Right lobe of liver (tissue), 4 donors: ENCODE measurements at regions not wholly inside any gene's neighbourhood (a gene's known extent, or its start where the extent isn't known, plus 50 kb on each side); places are given as distances from the start of the nearest gene placed in this dataset.

Experiments used
- POLR2A ChIP-seq: fragments of 450-650 bp; IDR thresholded peaks from one replicate; pipeline ENCODE4 v1.6.1; 2017; ENCODE audit warnings: antibody characterized with exemption, mild to moderate bottlenecking
- TF ChIP-seq, protein P1 (sequence below), 4 donors: fragments of 200-600 bp in 3 of 4; fragments of 450-650 bp in 1 of 4; IDR thresholded peaks; one replicate each; pipeline versions ENCODE4 v1.5.1 to v1.8.0; 2016 to 2022; ENCODE audit warnings: antibody characterized with exemption in 4 of 4, mild to moderate bottlenecking in 2 of 4
- donor health status: DM: no; HTN: no; CAD: no.
- donor health status: DM: no; HTN: no; CAD: no.
- donor health status: DM: no; HTN: yes; CAD: no.

DNA sequence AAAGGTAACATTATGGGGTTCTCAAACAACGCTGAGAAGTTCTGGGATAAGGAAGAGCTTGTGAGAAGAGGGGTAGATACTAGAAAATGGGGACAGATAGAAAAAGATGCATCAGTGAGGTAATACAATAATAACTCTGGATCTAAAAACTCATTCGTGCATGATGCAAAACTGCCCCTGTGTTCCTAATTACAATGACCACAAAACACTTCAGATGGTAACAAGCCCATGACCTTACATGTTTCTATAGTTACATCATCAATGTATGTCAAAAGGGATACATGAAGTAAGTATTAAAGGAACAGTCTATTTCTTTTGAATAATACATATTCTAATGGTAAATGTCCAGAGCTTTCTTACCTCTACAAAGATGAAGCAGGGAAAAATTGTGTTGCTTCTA lies 110.6 kb upstream of the PLPPR5 start:
- TF ChIP-seq, protein P1, sequence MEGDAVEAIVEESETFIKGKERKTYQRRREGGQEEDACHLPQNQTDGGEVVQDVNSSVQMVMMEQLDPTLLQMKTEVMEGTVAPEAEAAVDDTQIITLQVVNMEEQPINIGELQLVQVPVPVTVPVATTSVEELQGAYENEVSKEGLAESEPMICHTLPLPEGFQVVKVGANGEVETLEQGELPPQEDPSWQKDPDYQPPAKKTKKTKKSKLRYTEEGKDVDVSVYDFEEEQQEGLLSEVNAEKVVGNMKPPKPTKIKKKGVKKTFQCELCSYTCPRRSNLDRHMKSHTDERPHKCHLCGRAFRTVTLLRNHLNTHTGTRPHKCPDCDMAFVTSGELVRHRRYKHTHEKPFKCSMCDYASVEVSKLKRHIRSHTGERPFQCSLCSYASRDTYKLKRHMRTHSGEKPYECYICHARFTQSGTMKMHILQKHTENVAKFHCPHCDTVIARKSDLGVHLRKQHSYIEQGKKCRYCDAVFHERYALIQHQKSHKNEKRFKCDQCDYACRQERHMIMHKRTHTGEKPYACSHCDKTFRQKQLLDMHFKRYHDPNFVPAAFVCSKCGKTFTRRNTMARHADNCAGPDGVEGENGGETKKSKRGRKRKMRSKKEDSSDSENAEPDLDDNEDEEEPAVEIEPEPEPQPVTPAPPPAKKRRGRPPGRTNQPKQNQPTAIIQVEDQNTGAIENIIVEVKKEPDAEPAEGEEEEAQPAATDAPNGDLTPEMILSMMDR (IDR thresholded peaks at IDR 0.05) = no peak
- TF ChIP-seq POLR2A = no peak
